PFSK-1 (cell line): ENCODE measurements at regions not wholly inside any gene's neighbourhood (a gene's known extent, or its start where the extent isn't known, plus 50 kb on each side); places are given as distances from the start of the nearest gene placed in this dataset.

Experiments used
- FOXP2 ChIP-seq: optimal IDR thresholded peaks from 2 replicates; pipeline ENCODE3; 2011; ENCODE audit warnings: borderline replicate concordance, control low read depth, inconsistent platforms; ENCODE audit not compliant: insufficient read depth; ENCODE audit errors: extremely low read length, extremely low read depth
- POLR2AphosphoS5 ChIP-seq: IDR thresholded peaks from 2 replicates; pipeline ENCODE4 v1.6.1; 2012; ENCODE audit warnings: low read depth, mild to moderate bottlenecking, control low read depth, low read length, moderate library complexity
- SIN3A ChIP-seq: IDR thresholded peaks from 2 replicates; pipeline ENCODE4 v1.6.1; 2012; ENCODE audit warnings: mild to moderate bottlenecking, low read length, moderate library complexity, borderline replicate concordance; ENCODE audit not compliant: insufficient read depth
- TAF1 ChIP-seq: IDR thresholded peaks from 2 replicates; pipeline ENCODE4 v1.6.1; 2012; ENCODE audit warnings: low read length, control low read depth, borderline replicate concordance; ENCODE audit not compliant: insufficient read depth
- TF ChIP-seq, protein P1 (sequence below), 2 experiments: IDR thresholded peaks; 2 replicates each; pipeline versions ENCODE4 v1.6.1 to v1.8.0; 2011 to 2012; ENCODE audit warnings: low read depth in 2 of 2, low read length in 2 of 2, control low read depth in 1 of 2, inconsistent platforms in 1 of 2, mild to moderate bottlenecking in 1 of 2, moderate library complexity in 1 of 2; ENCODE audit not compliant: insufficient read depth in 1 of 2

GRCh38 chr18:11500153-11501122 lies 109.0 kb upstream of the SLC35G4 start:
- TF ChIP-seq FOXP2 (no peak), TAF1 (no peak), SIN3A (no peak), POLR2AphosphoS5 (no peak)
- TF ChIP-seq, protein P1, sequence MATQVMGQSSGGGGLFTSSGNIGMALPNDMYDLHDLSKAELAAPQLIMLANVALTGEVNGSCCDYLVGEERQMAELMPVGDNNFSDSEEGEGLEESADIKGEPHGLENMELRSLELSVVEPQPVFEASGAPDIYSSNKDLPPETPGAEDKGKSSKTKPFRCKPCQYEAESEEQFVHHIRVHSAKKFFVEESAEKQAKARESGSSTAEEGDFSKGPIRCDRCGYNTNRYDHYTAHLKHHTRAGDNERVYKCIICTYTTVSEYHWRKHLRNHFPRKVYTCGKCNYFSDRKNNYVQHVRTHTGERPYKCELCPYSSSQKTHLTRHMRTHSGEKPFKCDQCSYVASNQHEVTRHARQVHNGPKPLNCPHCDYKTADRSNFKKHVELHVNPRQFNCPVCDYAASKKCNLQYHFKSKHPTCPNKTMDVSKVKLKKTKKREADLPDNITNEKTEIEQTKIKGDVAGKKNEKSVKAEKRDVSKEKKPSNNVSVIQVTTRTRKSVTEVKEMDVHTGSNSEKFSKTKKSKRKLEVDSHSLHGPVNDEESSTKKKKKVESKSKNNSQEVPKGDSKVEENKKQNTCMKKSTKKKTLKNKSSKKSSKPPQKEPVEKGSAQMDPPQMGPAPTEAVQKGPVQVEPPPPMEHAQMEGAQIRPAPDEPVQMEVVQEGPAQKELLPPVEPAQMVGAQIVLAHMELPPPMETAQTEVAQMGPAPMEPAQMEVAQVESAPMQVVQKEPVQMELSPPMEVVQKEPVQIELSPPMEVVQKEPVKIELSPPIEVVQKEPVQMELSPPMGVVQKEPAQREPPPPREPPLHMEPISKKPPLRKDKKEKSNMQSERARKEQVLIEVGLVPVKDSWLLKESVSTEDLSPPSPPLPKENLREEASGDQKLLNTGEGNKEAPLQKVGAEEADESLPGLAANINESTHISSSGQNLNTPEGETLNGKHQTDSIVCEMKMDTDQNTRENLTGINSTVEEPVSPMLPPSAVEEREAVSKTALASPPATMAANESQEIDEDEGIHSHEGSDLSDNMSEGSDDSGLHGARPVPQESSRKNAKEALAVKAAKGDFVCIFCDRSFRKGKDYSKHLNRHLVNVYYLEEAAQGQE (IDR thresholded peaks at IDR 0.05; ENCODE audit: insufficient read depth in 1 of 2, low read depth in 2 of 2, low read length in 2 of 2), result no peak

- TF ChIP-seq TAF1 (no peak), POLR2AphosphoS5 (no peak), SIN3A (no peak), FOXP2 (no peak)
- TF ChIP-seq, protein P1 (IDR thresholded peaks at IDR 0.05; ENCODE audit: insufficient read depth in 1 of 2, low read depth in 2 of 2, low read length in 2 of 2), result no peak
Measured at GRCh38 chr18:11498821-11499220, 110.6 kb upstream of the SLC35G4 start.

GRCh38 chr18:11497585-11497984 lies 111.8 kb upstream of the SLC35G4 start:
- TF ChIP-seq POLR2AphosphoS5, result no peak
- TF ChIP-seq FOXP2, result no peak
- TF ChIP-seq TAF1, result no peak
- TF ChIP-seq, protein P1 (IDR thresholded peaks at IDR 0.05; ENCODE audit: insufficient read depth in 1 of 2, low read depth in 2 of 2, low read length in 2 of 2), result no peak
- no peak for TF ChIP-seq SIN3A

DNA sequence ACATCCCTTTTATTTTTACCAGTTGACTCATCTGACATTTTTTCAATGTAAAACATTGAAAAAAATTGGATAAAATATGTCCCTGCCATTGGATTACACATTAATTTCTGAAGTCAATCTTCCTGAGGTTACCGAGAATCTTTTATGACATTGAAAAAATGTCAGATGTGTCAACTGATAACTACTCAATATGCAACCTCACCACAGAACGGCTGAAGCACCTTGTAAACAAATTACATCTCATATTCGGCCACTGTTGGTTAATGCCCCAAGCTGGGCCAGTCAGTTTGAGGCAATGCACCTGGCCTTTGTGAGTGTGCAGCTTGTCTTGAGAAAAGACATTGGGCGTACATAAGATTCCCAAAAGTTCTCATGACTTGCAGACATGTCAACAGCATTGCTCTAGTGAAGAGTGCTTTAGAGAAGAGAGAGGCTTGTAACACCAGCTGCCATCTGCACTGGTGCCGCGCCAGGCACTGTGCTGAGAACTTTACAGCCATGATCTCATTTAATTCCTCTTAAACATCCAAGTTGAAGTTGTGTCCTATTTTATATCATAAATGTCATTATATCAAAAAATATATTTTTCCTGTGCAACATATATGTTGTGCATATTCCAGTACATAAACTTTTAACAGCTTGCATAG lies 112.7 kb upstream of the SLC35G4 start:
- TF ChIP-seq SIN3A, result no peak
- TF ChIP-seq TAF1, result no peak
- TF ChIP-seq, protein P1 (IDR thresholded peaks at IDR 0.05; ENCODE audit: insufficient read depth in 1 of 2, low read depth in 2 of 2, low read length in 2 of 2), result no peak
- TF ChIP-seq POLR2AphosphoS5, result no peak
- no peak for TF ChIP-seq FOXP2
